HG03460 (cell line): ENCODE measurements at regions not wholly inside any gene's neighbourhood (a gene's known extent, or its start where the extent isn't known, plus 50 kb on each side); places are given as distances from the start of the nearest gene placed in this dataset.

ENCODE experiments used
- ATAC-seq: cut with Tn5 transposase; IDR thresholded peaks from one replicate; pipeline ENCODE4 v1.9.1; 2021; ENCODE audit not compliant: unreplicated experiment

GRCh38 chr3:18007980-18008379 lies 265.5 kb upstream of the TBC1D5 start:
- ATAC-seq: no peak

GRCh38 chr3:17995769-17996168 lies 253.3 kb upstream of the TBC1D5 start:
- ATAC-seq: no peak

GRCh38 chr3:17994167-17994566 lies 251.7 kb upstream of the TBC1D5 start:
- no peak for ATAC-seq

- ATAC-seq: no peak
Observed at GRCh38 chr3:17990390-17990789, 248.0 kb upstream of the TBC1D5 start.

GRCh38 chr3:17986348-17986816 lies 244.0 kb upstream of the TBC1D5 start:
- no peak for ATAC-seq

GRCh38 chr3:17985658-17986347 lies 243.4 kb upstream of the TBC1D5 start:
- no peak for ATAC-seq

- no peak for ATAC-seq
Observed at GRCh38 chr3:17983106-17983505, 240.7 kb upstream of the TBC1D5 start.

GRCh38 chr3:17982211-17982880 lies 239.9 kb upstream of the TBC1D5 start:
- ATAC-seq: no peak

GRCh38 chr3:17980863-17981262 lies 238.4 kb upstream of the TBC1D5 start:
- ATAC-seq: no peak

GRCh38 chr3:17979911-17980310 lies 237.5 kb upstream of the TBC1D5 start:
- no peak for ATAC-seq

- no peak for ATAC-seq
Observed at GRCh38 chr3:17979252-17979651, 236.8 kb upstream of the TBC1D5 start.

GRCh38 chr3:17974206-17974841 lies 231.9 kb upstream of the TBC1D5 start:
- ATAC-seq: no peak

- no peak for ATAC-seq
Observed at GRCh38 chr3:17972959-17973906, 230.8 kb upstream of the TBC1D5 start.

GRCh38 chr3:17972476-17972875 lies 230.0 kb upstream of the TBC1D5 start:
- no peak for ATAC-seq

GRCh38 chr3:17972030-17972429 lies 229.6 kb upstream of the TBC1D5 start:
- ATAC-seq: no peak

GRCh38 chr3:17969985-17970568 lies 227.6 kb upstream of the TBC1D5 start:
- no peak for ATAC-seq

- no peak for ATAC-seq
Observed at GRCh38 chr3:17969244-17969643, 226.8 kb upstream of the TBC1D5 start.

GRCh38 chr3:17967953-17968607 lies 225.6 kb upstream of the TBC1D5 start:
- no peak for ATAC-seq

GRCh38 chr3:17967111-17967510 lies 224.7 kb upstream of the TBC1D5 start:
- no peak for ATAC-seq

GRCh38 chr3:17965331-17965730 lies 222.9 kb upstream of the TBC1D5 start:
- no peak for ATAC-seq
